Activated naive CD8-positive, alpha-beta T cell treated with anti-CD3 and anti-CD28 coated beads, Interleukin-2, amount 10 ng/mL, durations not matched to agents 7 days and 5 days (primary cell): ENCODE measurements at regions not wholly inside any gene's neighbourhood (a gene's known extent, or its start where the extent isn't known, plus 50 kb on each side); places are given as distances from the start of the nearest gene placed in this dataset.
A peak's percentile ranks its signal among the peaks of the same experiment; 100 is the strongest.
"Not testable (repeated sequence)": the region's sequence is repeated elsewhere in the genome, so short reads cannot be mapped to it uniquely, and the experiment has no call there.

Experiments
- ATAC-seq: fragments of 150-1000 bp; cut with Tn5 transposase; one replicate; pipeline ENCODE4 v1.10.0; 2021; ENCODE audit warnings: low read depth, moderate library complexity
- POLR2A ChIA-PET: fragments of 350-600 bp; sonication (Branson Sonifier 250); formaldehyde crosslinking; loops from one replicate; lab custom pipeline; 2021; ENCODE audit warnings: antibody characterized with exemption; lab: Charles Lee
- DNase-seq: peaks from one replicate; pipeline ENCODE4 v3.0.0; 2021
- H3K27ac Mint-ChIP-seq: one replicate; pipeline ENCODE4 v1.8.0; 2022; ENCODE audit warnings: mild to moderate bottlenecking, mixed read lengths
- H3K27me3 Mint-ChIP-seq: one replicate; pipeline ENCODE4 v1.8.0; 2022; ENCODE audit warnings: mild to moderate bottlenecking, moderate library complexity, mixed read lengths
- H3K36me3 Mint-ChIP-seq: one replicate; pipeline ENCODE4 v1.8.0; 2021; ENCODE audit warnings: mild to moderate bottlenecking, mixed read lengths
- H3K4me1 Mint-ChIP-seq: one replicate; pipeline ENCODE4 v1.8.0; 2021; ENCODE audit warnings: mixed read lengths
- H3K4me3 Mint-ChIP-seq: one replicate; pipeline ENCODE4 v1.8.0; 2022; ENCODE audit warnings: mild to moderate bottlenecking, moderate library complexity, mixed read lengths
- H3K9me3 Mint-ChIP-seq: one replicate; pipeline ENCODE4 v1.8.0; 2021; ENCODE audit warnings: mixed read lengths

- peaks cover 2% of the 10 kb centered on the region for H3K4me1 Mint-ChIP-seq
- POLR2A ChIA-PET = no interaction called here
- peaks cover 17% of the 10 kb centered on the region for H3K27me3 Mint-ChIP-seq
- no peaks in the 10 kb centered on the region for H3K36me3 Mint-ChIP-seq
- H3K4me3 Mint-ChIP-seq = no peak overlapping the region
- no peak for DNase-seq
- ATAC-seq = no peak
- no peak overlapping the region for H3K27ac Mint-ChIP-seq
- no peaks in the 10 kb centered on the region for H3K9me3 Mint-ChIP-seq
Measured at GRCh38 chr7:155234950-155235789, 62.5 kb upstream of the INSIG1 start.

- Mint-ChIP-seq H3K27me3 (peaks cover 22% of the 10 kb centered on the region), H3K4me3 (no peak overlapping the region), H3K36me3 (no peaks in the 10 kb centered on the region), H3K27ac (no peak overlapping the region), H3K4me1 (peaks cover 2% of the 10 kb centered on the region), H3K9me3 (no peaks in the 10 kb centered on the region)
- ATAC-seq (no peak), DNase-seq (no peak)
- POLR2A ChIA-PET = no interaction called here
Measured at GRCh38 chr7:155236386-155236785, 61.3 kb upstream of the INSIG1 start.

- ATAC-seq = no peak
- Mint-ChIP-seq H3K36me3 (no peaks in the 10 kb centered on the region), H3K27ac (peak overlapping the region; percentile 25), H3K9me3 (no peaks in the 10 kb centered on the region), H3K4me3 (no peak overlapping the region), H3K27me3 (peaks cover 22% of the 10 kb centered on the region), H3K4me1 (peaks cover 2% of the 10 kb centered on the region)
- DNase-seq = no peak
- POLR2A ChIA-PET = no interaction called here
Measured at GRCh38 chr7:155237297-155237696, 60.4 kb upstream of the INSIG1 start.

GRCh38 chr7:155237730-155238129 is 59.9 kb upstream of the INSIG1 start:
- no peak for DNase-seq
- no peak for ATAC-seq
- POLR2A ChIA-PET = no interaction called here
- H3K27me3 Mint-ChIP-seq = peaks cover 22% of the 10 kb centered on the region
- no peaks in the 10 kb centered on the region for H3K36me3 Mint-ChIP-seq
- H3K9me3 Mint-ChIP-seq = no peaks in the 10 kb centered on the region
- peaks cover 2% of the 10 kb centered on the region for H3K4me1 Mint-ChIP-seq
- no peak overlapping the region for H3K4me3 Mint-ChIP-seq
- no peak overlapping the region for H3K27ac Mint-ChIP-seq

- peaks cover 22% of the 10 kb centered on the region for H3K27me3 Mint-ChIP-seq
- H3K36me3 Mint-ChIP-seq, H3K4me1 Mint-ChIP-seq, H3K27ac Mint-ChIP-seq, H3K9me3 Mint-ChIP-seq, ATAC-seq, POLR2A ChIA-PET, DNase-seq, H3K4me3 Mint-ChIP-seq: not testable (repeated sequence)
Measured at GRCh38 chr7:155239431-155240087, 58.1 kb upstream of the INSIG1 start.

- peaks cover 2% of the 10 kb centered on the region for H3K9me3 Mint-ChIP-seq
- H3K27ac Mint-ChIP-seq = no peak overlapping the region
- no peak for ATAC-seq
Measured at GRCh38 chr7:155244675-155245074, 53.0 kb upstream of the INSIG1 start.

GRCh38 chr7:155247479-155248365 is 50.0 kb upstream of the INSIG1 start:
- Mint-ChIP-seq H3K27me3 (peaks cover 6% of the 10 kb centered on the region), H3K27ac (no peak overlapping the region), H3K4me1 (no peaks in the 10 kb centered on the region), H3K36me3 (no peaks in the 10 kb centered on the region), H3K9me3 (peaks cover 2% of the 10 kb centered on the region), H3K4me3 (no peak overlapping the region)
- ATAC-seq = no peak
- POLR2A ChIA-PET = no interaction called here
- no peak for DNase-seq

More at GRCh38 chr7:155244675-155245074, 53.0 kb upstream of the INSIG1 start:
- no peak overlapping the region for H3K4me3 Mint-ChIP-seq
- H3K4me1 Mint-ChIP-seq = no peaks in the 10 kb centered on the region
- POLR2A ChIA-PET = no interaction called here
- H3K27me3 Mint-ChIP-seq = peaks cover 9% of the 10 kb centered on the region
- H3K36me3 Mint-ChIP-seq = no peaks in the 10 kb centered on the region
- no peak for DNase-seq
